Neural progenitor cell (in vitro differentiated cells): ENCODE measurements at regions not wholly inside any gene's neighbourhood (a gene's known extent, or its start where the extent isn't known, plus 50 kb on each side); places are given as distances from the start of the nearest gene placed in this dataset.

Experiments
- DNase-seq: peaks from one replicate; pipeline ENCODE4 v3.0.0-alpha.2; 2016; ENCODE audit warnings: low spot score
- H2AFZ ChIP-seq: fragments of 200-600 bp; sonication (generic); replicated peaks from 2 replicates; pipeline ENCODE4 v1.6.1; 2016; ENCODE audit warnings: antibody characterized with exemption
- H3F3A ChIP-seq: fragments of 200-600 bp; sonication (generic); 2 replicates; pipeline ENCODE4 v1.6.1; 2016; ENCODE audit warnings: antibody characterized with exemption, low read depth
- H3K27ac ChIP-seq: fragments of 200-600 bp; sonication (generic); 2 replicates; pipeline ENCODE4 v1.5.1; 2016; ENCODE audit warnings: mild to moderate bottlenecking
- H3K27me3 ChIP-seq: fragments of 200-600 bp; sonication (generic); 2 replicates; pipeline ENCODE4 v1.6.1; 2016; ENCODE audit warnings: mild to moderate bottlenecking, moderate library complexity
- H3K36me3 ChIP-seq: fragments of 200-600 bp; sonication (generic); 2 replicates; pipeline ENCODE4 v1.5.1; 2016
- H3K4me1 ChIP-seq: fragments of 200-600 bp; sonication (generic); 2 replicates; pipeline ENCODE4 v1.6.1; 2016; ENCODE audit warnings: mixed run types
- H3K4me2 ChIP-seq: fragments of 200-600 bp; sonication (generic); 2 replicates; pipeline ENCODE4 v1.6.1; 2016
- H3K4me3 ChIP-seq: fragments of 200-600 bp; sonication (generic); 2 replicates; pipeline ENCODE4 v1.5.1; 2016
- H3K79me2 ChIP-seq: fragments of 200-600 bp; sonication (generic); 2 replicates; pipeline ENCODE4 v1.6.1; 2016; ENCODE audit warnings: low read depth
- H3K9ac ChIP-seq: fragments of 200-600 bp; sonication (generic); 2 replicates; pipeline ENCODE4 v1.6.1; 2016
- H3K9me3 ChIP-seq: fragments of 200-600 bp; sonication (generic); 2 replicates; pipeline ENCODE4 v1.5.1; 2016; ENCODE audit warnings: low read depth
- H4K20me1 ChIP-seq: fragments of 200-600 bp; sonication (generic); 2 replicates; pipeline ENCODE4 v1.6.1; 2016; ENCODE audit warnings: low read depth
- H3K27ac Mint-ChIP-seq: 3 replicates; pipeline ENCODE4 v1.8.0; 2021; ENCODE audit warnings: mixed read lengths
- H3K27me3 Mint-ChIP-seq: 2 replicates; pipeline ENCODE4 v1.8.0; 2022; ENCODE audit warnings: low read depth, mild to moderate bottlenecking, inconsistent platforms, moderate library complexity, mixed read lengths; ENCODE audit not compliant: insufficient read depth
- H3K36me3 Mint-ChIP-seq: 3 replicates; pipeline ENCODE4 v1.8.0; 2021; ENCODE audit warnings: mixed read lengths
- H3K4me1 Mint-ChIP-seq: 3 replicates; pipeline ENCODE4 v1.8.0; 2021; ENCODE audit warnings: mixed read lengths
- H3K4me3 Mint-ChIP-seq: 3 replicates; pipeline ENCODE4 v1.8.0; 2021; ENCODE audit warnings: mild to moderate bottlenecking, moderate library complexity, mixed read lengths
- H3K9me3 Mint-ChIP-seq: 3 replicates; pipeline ENCODE4 v1.8.0; 2020; ENCODE audit warnings: mixed read lengths
- EZH2 ChIP-seq: fragments of 200-600 bp; sonication (generic); IDR thresholded peaks from 2 replicates; pipeline ENCODE4 v1.6.1; 2017; ENCODE audit warnings: antibody characterized with exemption, mild to moderate bottlenecking, moderate library complexity
- EZH2phosphoT487 ChIP-seq: fragments of 200-600 bp; sonication (generic); IDR thresholded peaks from 2 replicates; pipeline ENCODE4 v1.6.1; 2017; ENCODE audit warnings: antibody characterized with exemption
- TF ChIP-seq, protein P1 (sequence below): fragments of 200-600 bp; sonication (generic); IDR thresholded peaks from 2 replicates; pipeline ENCODE4 v1.5.1; 2017; ENCODE audit warnings: antibody characterized with exemption, mild to moderate bottlenecking

GRCh38 chr3:152190636-152191183 is 78.0 kb upstream of the MBNL1 start:
- Histone ChIP-seq H3K4me1 (no peaks in the 10 kb centered on the region), H4K20me1 (no peaks in the 10 kb centered on the region), H3K9ac (no peak overlapping the region), H3K9me3 (no peaks in the 10 kb centered on the region), H3K4me3 (no peak overlapping the region), H3K27me3 (no peaks in the 10 kb centered on the region), H3K79me2 (no peaks in the 10 kb centered on the region), H3K36me3 (no peaks in the 10 kb centered on the region), H3K27ac (no peak overlapping the region), H3F3A (no peaks in the 10 kb centered on the region), H3K4me2 (no peak overlapping the region), H2AFZ (no peak overlapping the region)
- Mint-ChIP-seq H3K4me3 (no peak overlapping the region), H3K4me1 (no peaks in the 10 kb centered on the region), H3K9me3 (no peaks in the 10 kb centered on the region), H3K36me3 (no peaks in the 10 kb centered on the region), H3K27me3 (no peaks in the 10 kb centered on the region), H3K27ac (no peak overlapping the region)
- no peak for TF ChIP-seq EZH2phosphoT487
- no peak for TF ChIP-seq EZH2
- TF ChIP-seq, protein P1, sequence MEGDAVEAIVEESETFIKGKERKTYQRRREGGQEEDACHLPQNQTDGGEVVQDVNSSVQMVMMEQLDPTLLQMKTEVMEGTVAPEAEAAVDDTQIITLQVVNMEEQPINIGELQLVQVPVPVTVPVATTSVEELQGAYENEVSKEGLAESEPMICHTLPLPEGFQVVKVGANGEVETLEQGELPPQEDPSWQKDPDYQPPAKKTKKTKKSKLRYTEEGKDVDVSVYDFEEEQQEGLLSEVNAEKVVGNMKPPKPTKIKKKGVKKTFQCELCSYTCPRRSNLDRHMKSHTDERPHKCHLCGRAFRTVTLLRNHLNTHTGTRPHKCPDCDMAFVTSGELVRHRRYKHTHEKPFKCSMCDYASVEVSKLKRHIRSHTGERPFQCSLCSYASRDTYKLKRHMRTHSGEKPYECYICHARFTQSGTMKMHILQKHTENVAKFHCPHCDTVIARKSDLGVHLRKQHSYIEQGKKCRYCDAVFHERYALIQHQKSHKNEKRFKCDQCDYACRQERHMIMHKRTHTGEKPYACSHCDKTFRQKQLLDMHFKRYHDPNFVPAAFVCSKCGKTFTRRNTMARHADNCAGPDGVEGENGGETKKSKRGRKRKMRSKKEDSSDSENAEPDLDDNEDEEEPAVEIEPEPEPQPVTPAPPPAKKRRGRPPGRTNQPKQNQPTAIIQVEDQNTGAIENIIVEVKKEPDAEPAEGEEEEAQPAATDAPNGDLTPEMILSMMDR, result no peak
- DNase-seq, result no peak

- H3K36me3 ChIP-seq, result no peaks in the 10 kb centered on the region
- H3K4me3 ChIP-seq, result no peak overlapping the region
- DNase-seq, result no peak
- no peaks in the 10 kb centered on the region for H3K9me3 Mint-ChIP-seq
- no peak overlapping the region for H3K4me2 ChIP-seq
- no peaks in the 10 kb centered on the region for H3K27me3 Mint-ChIP-seq
- no peaks in the 10 kb centered on the region for H3K79me2 ChIP-seq
- no peak overlapping the region for H2AFZ ChIP-seq
- no peaks in the 10 kb centered on the region for H4K20me1 ChIP-seq
- no peaks in the 10 kb centered on the region for H3K9me3 ChIP-seq
- H3K27me3 ChIP-seq, result no peaks in the 10 kb centered on the region
- H3K27ac ChIP-seq, result no peak overlapping the region
- H3K4me1 Mint-ChIP-seq, result no peaks in the 10 kb centered on the region
- no peaks in the 10 kb centered on the region for H3K4me1 ChIP-seq
- H3F3A ChIP-seq, result no peaks in the 10 kb centered on the region
- no peak overlapping the region for H3K9ac ChIP-seq
- no peak overlapping the region for H3K4me3 Mint-ChIP-seq
- TF ChIP-seq EZH2, result no peak
- TF ChIP-seq, protein P1, result no peak
- TF ChIP-seq EZH2phosphoT487, result no peak
- H3K27ac Mint-ChIP-seq, result no peak overlapping the region
- H3K36me3 Mint-ChIP-seq, result no peaks in the 10 kb centered on the region
Observed at GRCh38 chr3:152192050-152192449, 76.7 kb upstream of the MBNL1 start.

GRCh38 chr3:152192936-152193672 is 75.6 kb upstream of the MBNL1 start:
- DNase-seq, result no peak
- no peaks in the 10 kb centered on the region for H3K4me1 Mint-ChIP-seq
- Histone ChIP-seq H3K79me2 (no peaks in the 10 kb centered on the region), H3K9ac (no peak overlapping the region), H3K27me3 (no peaks in the 10 kb centered on the region), H3F3A (no peaks in the 10 kb centered on the region), H4K20me1 (no peaks in the 10 kb centered on the region), H2AFZ (no peak overlapping the region), H3K4me1 (no peaks in the 10 kb centered on the region), H3K27ac (no peak overlapping the region), H3K36me3 (no peaks in the 10 kb centered on the region), H3K4me2 (no peak overlapping the region), H3K9me3 (no peaks in the 10 kb centered on the region), H3K4me3 (no peak overlapping the region)
- no peaks in the 10 kb centered on the region for H3K9me3 Mint-ChIP-seq
- no peak overlapping the region for H3K4me3 Mint-ChIP-seq
- no peaks in the 10 kb centered on the region for H3K36me3 Mint-ChIP-seq
- TF ChIP-seq EZH2phosphoT487, result no peak
- TF ChIP-seq EZH2, result no peak
- TF ChIP-seq, protein P1, result no peak
- no peak overlapping the region for H3K27ac Mint-ChIP-seq
- H3K27me3 Mint-ChIP-seq, result no peaks in the 10 kb centered on the region
